D721Med (cell line): ENCODE measurements at regions not wholly inside any gene's neighbourhood (a gene's known extent, or its start where the extent isn't known, plus 50 kb on each side); places are given as distances from the start of the nearest gene placed in this dataset.

Experiments used
- DNase-seq: peaks from one replicate; pipeline ENCODE4 v3.0.0; 2011; ENCODE audit warnings: low spot score; ENCODE audit not compliant: insufficient read length
- FAIRE-seq: peaks from 2 replicates; lab custom pipeline; 2011; peaks lifted over from hg19 to GRCh38; lab: Jason Lieb, UNC
- TF ChIP-seq, protein P1 (sequence below): IDR thresholded peaks from 2 replicates; pipeline ENCODE4 v1.5.1; 2012; ENCODE audit warnings: mild to moderate bottlenecking, control low read depth; ENCODE audit not compliant: insufficient read depth; ENCODE audit errors: missing control alignments

GRCh38 chr5:167912941-167913665 is 378.3 kb upstream of the WWC1 start:
- TF ChIP-seq, protein P1, sequence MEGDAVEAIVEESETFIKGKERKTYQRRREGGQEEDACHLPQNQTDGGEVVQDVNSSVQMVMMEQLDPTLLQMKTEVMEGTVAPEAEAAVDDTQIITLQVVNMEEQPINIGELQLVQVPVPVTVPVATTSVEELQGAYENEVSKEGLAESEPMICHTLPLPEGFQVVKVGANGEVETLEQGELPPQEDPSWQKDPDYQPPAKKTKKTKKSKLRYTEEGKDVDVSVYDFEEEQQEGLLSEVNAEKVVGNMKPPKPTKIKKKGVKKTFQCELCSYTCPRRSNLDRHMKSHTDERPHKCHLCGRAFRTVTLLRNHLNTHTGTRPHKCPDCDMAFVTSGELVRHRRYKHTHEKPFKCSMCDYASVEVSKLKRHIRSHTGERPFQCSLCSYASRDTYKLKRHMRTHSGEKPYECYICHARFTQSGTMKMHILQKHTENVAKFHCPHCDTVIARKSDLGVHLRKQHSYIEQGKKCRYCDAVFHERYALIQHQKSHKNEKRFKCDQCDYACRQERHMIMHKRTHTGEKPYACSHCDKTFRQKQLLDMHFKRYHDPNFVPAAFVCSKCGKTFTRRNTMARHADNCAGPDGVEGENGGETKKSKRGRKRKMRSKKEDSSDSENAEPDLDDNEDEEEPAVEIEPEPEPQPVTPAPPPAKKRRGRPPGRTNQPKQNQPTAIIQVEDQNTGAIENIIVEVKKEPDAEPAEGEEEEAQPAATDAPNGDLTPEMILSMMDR, result no peak
- FAIRE-seq (no peak), DNase-seq (no peak)

GRCh38 chr5:167915237-167915636 is 376.2 kb upstream of the WWC1 start:
- FAIRE-seq (no peak), DNase-seq (no peak)
- TF ChIP-seq, protein P1, result no peak

GRCh38 chr5:167916261-167916691 is 375.2 kb upstream of the WWC1 start:
- TF ChIP-seq, protein P1, result no peak
- FAIRE-seq, result no peak
- DNase-seq, result no peak

GRCh38 chr5:167916706-167917105 is 374.7 kb upstream of the WWC1 start:
- DNase-seq (no peak), FAIRE-seq (no peak)
- TF ChIP-seq, protein P1, result no peak

DNA sequence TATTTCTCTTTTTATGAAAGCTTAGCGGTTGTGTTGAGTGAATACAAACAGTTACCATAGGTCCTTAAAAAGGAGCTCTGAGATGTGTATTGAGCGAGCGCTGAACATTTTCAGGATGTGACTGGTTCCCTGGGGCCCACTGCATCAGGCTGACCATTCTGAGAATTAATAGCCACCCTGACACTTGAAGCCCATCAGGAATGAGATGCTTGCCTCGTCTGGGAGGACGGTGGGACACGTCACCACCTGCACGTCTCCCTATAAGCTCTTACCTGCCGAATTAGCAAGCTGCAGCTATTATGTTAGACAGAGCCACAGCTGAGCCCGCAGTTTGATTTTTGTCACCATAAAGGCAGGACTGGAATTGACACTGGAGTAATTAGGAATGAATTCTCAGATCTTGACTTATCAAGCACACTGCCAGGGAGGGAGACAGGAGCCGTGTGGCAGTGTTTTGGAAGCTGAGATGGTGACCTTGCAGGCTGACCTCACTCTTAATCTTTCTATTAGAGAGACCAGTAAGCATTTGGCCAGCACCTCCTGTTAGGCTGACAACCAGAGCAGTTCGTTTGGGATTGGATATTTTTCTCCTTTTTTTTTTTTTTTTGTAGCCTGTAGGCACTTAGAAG is 373.1 kb upstream of the WWC1 start:
- TF ChIP-seq, protein P1, result no peak
- FAIRE-seq (no peak), DNase-seq (no peak)

GRCh38 chr5:167918813-167919483 is 372.5 kb upstream of the WWC1 start:
- TF ChIP-seq, protein P1, result no peak
- no peak for DNase-seq
- no peak for FAIRE-seq
